ENCODE measurements at regions not wholly inside any gene's neighbourhood (a gene's known extent, or its start where the extent isn't known, plus 50 kb on each side); places are given as distances from the start of the nearest gene placed in this dataset.

DNA sequence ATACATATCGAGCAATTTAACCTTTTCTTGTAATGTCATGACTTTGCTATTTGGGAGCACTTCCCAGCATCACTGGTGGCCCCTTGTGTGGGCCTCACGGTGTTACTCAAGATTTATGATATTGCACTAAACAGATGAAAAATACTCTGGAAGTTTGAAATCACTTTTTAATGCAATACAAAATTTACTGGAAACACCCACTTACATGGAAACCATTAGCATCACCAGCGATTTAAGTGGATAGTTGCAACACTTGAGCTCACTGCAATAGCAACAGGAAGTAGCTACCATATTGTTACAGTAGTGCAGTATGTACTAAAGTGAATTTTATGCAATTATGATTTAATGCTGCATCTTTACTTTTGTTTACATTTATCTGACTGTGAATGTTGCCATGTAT is 184.4 kb downstream of the MDFIC start:
- TF ChIP-seq, protein P1, sequence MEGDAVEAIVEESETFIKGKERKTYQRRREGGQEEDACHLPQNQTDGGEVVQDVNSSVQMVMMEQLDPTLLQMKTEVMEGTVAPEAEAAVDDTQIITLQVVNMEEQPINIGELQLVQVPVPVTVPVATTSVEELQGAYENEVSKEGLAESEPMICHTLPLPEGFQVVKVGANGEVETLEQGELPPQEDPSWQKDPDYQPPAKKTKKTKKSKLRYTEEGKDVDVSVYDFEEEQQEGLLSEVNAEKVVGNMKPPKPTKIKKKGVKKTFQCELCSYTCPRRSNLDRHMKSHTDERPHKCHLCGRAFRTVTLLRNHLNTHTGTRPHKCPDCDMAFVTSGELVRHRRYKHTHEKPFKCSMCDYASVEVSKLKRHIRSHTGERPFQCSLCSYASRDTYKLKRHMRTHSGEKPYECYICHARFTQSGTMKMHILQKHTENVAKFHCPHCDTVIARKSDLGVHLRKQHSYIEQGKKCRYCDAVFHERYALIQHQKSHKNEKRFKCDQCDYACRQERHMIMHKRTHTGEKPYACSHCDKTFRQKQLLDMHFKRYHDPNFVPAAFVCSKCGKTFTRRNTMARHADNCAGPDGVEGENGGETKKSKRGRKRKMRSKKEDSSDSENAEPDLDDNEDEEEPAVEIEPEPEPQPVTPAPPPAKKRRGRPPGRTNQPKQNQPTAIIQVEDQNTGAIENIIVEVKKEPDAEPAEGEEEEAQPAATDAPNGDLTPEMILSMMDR (IDR thresholded peaks at IDR 0.05): no peak
- TF ChIP-seq EZH2 (IDR thresholded peaks at IDR 0.05; ENCODE audit: borderline replicate concordance, insufficient read depth, low read depth, low read length, poor library complexity, severe bottlenecking): no peak
